ENCODE measurements at regions not wholly inside any gene's neighbourhood (a gene's known extent, or its start where the extent isn't known, plus 50 kb on each side); places are given as distances from the start of the nearest gene placed in this dataset.

DNA sequence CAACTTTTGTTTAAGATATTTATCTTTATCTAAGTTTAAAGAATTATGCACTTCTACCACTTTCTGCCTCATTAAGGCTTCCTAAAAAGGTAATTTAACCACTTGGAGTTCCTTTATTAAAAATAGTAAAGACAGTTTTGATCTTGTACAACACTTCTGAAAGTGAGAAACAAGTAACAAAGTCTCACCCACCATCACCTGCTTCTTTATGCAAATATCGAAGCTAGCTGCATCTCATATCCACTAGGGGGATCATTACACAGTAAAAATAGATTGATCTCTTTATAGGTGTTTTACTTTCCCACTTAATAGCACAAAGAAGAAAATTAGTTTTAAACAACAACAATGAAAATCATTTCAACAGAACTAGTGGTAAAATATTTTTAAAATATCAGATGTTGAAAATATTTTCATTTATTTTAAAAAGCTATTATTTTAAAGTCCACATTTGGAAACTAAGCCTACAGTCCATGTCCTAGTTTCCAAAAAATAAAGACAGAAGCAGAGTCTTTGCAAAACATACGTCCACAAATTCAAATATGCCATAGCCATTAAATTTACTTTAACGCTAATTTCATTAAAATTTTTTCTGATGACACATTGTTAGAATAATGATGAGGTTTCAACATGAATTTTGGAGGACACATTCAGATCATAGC, 160.0 kb upstream of the SOX5 start:
- TF ChIP-seq POLR2A (IDR thresholded peaks at IDR 0.05; ENCODE audit: low read length) (no peak), RNF2 (IDR thresholded peaks at IDR 0.05; ENCODE audit: borderline replicate concordance, low read depth) (no peak)
- TF ChIP-seq, protein P1, sequence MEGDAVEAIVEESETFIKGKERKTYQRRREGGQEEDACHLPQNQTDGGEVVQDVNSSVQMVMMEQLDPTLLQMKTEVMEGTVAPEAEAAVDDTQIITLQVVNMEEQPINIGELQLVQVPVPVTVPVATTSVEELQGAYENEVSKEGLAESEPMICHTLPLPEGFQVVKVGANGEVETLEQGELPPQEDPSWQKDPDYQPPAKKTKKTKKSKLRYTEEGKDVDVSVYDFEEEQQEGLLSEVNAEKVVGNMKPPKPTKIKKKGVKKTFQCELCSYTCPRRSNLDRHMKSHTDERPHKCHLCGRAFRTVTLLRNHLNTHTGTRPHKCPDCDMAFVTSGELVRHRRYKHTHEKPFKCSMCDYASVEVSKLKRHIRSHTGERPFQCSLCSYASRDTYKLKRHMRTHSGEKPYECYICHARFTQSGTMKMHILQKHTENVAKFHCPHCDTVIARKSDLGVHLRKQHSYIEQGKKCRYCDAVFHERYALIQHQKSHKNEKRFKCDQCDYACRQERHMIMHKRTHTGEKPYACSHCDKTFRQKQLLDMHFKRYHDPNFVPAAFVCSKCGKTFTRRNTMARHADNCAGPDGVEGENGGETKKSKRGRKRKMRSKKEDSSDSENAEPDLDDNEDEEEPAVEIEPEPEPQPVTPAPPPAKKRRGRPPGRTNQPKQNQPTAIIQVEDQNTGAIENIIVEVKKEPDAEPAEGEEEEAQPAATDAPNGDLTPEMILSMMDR (IDR thresholded peaks at IDR 0.05): no peak
- TF ChIP-seq, protein P2, sequence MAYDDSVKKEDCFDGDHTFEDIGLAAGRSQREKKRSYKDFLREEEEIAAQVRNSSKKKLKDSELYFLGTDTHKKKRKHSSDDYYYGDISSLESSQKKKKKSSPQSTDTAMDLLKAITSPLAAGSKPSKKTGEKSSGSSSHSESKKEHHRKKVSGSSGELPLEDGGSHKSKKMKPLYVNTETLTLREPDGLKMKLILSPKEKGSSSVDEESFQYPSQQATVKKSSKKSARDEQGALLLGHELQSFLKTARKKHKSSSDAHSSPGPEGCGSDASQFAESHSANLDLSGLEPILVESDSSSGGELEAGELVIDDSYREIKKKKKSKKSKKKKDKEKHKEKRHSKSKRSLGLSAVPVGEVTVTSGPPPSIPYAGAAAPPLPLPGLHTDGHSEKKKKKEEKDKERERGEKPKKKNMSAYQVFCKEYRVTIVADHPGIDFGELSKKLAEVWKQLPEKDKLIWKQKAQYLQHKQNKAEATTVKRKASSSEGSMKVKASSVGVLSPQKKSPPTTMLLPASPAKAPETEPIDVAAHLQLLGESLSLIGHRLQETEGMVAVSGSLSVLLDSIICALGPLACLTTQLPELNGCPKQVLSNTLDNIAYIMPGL (CRISPR knock-in tag; IDR thresholded peaks at IDR 0.05; ENCODE audit: borderline replicate concordance): no peak
- TF ChIP-seq, protein P3, sequence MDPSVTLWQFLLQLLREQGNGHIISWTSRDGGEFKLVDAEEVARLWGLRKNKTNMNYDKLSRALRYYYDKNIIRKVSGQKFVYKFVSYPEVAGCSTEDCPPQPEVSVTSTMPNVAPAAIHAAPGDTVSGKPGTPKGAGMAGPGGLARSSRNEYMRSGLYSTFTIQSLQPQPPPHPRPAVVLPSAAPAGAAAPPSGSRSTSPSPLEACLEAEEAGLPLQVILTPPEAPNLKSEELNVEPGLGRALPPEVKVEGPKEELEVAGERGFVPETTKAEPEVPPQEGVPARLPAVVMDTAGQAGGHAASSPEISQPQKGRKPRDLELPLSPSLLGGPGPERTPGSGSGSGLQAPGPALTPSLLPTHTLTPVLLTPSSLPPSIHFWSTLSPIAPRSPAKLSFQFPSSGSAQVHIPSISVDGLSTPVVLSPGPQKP (IDR thresholded peaks at IDR 0.05; ENCODE audit: low read depth, low read length): no peak
